ENCODE measurements at regions not wholly inside any gene's neighbourhood (a gene's known extent, or its start where the extent isn't known, plus 50 kb on each side); places are given as distances from the start of the nearest gene placed in this dataset.

- POLR2A ChIA-PET, result no interaction called here
- no peak for DNase-seq (ENCODE audit: low read depth, low spot score)
- no peak overlapping the region for H3K4me3 ChIP-seq (ENCODE audit: low read depth, low read length)
- no peak for TF ChIP-seq CTCF (IDR thresholded peaks at IDR 0.05; ENCODE audit: insufficient read depth, low read length, missing control alignments)
- CTCF ChIA-PET, result interaction anchor here (0.7 kb wide), 1 partner anchor 862 kb away, joined by 3 read pairs; no protein-coding TSS in a partner anchor
These were observed 747.9 kb downstream of the NXPH1 start for GRCh38 chr7:9181356-9181755.

GRCh38 chr7:9186730-9187129 lies 753.3 kb downstream of the NXPH1 start:
- ChIA-PET POLR2A (no interaction called here), CTCF (no interaction called here)

GRCh38 chr7:9189703-9190102 lies 756.3 kb downstream of the NXPH1 start:
- no peak for DNase-seq (ENCODE audit: low read depth, low spot score)
- ChIA-PET POLR2A (no interaction called here), CTCF (no interaction called here)
- no peak overlapping the region for H3K4me3 ChIP-seq (ENCODE audit: low read depth, low read length)
- TF ChIP-seq CTCF (IDR thresholded peaks at IDR 0.05; ENCODE audit: insufficient read depth, low read length, missing control alignments), result no peak

More at GRCh38 chr7:9186730-9187129, 753.3 kb downstream of the NXPH1 start:
- no peak overlapping the region for H3K4me3 ChIP-seq (ENCODE audit: low read depth, low read length)
- no peak for TF ChIP-seq CTCF (IDR thresholded peaks at IDR 0.05; ENCODE audit: insufficient read depth, low read length, missing control alignments)
- DNase-seq (ENCODE audit: low read depth, low spot score), result no peak

GRCh38 chr7:9192969-9193368 lies 759.6 kb downstream of the NXPH1 start:
- ChIA-PET POLR2A (no interaction called here), CTCF (no interaction called here)
- no peak for TF ChIP-seq CTCF (IDR thresholded peaks at IDR 0.05; ENCODE audit: insufficient read depth, low read length, missing control alignments)
- no peak overlapping the region for H3K4me3 ChIP-seq (ENCODE audit: low read depth, low read length)
- DNase-seq (ENCODE audit: low read depth, low spot score), result no peak

GRCh38 chr7:9200626-9201025 lies 767.2 kb downstream of the NXPH1 start:
- ChIA-PET POLR2A (no interaction called here), CTCF (no interaction called here)

GRCh38 chr7:9201928-9202327 lies 768.5 kb downstream of the NXPH1 start:
- CTCF ChIA-PET, result no interaction called here
- H3K4me3 ChIP-seq (ENCODE audit: low read depth, low read length), result no peak overlapping the region
- DNase-seq (ENCODE audit: low read depth, low spot score), result no peak
- no peak for TF ChIP-seq CTCF (IDR thresholded peaks at IDR 0.05; ENCODE audit: insufficient read depth, low read length, missing control alignments)
- POLR2A ChIA-PET, result no interaction called here

More at GRCh38 chr7:9200626-9201025, 767.2 kb downstream of the NXPH1 start:
- no peak for TF ChIP-seq CTCF (IDR thresholded peaks at IDR 0.05; ENCODE audit: insufficient read depth, low read length, missing control alignments)
- DNase-seq (ENCODE audit: low read depth, low spot score), result no peak
- H3K4me3 ChIP-seq (ENCODE audit: low read depth, low read length), result no peak overlapping the region

All from AG04449 (cell line).